Amniotic epithelial cell (primary cell): ENCODE measurements at regions not wholly inside any gene's neighbourhood (a gene's known extent, or its start where the extent isn't known, plus 50 kb on each side); places are given as distances from the start of the nearest gene placed in this dataset.
"Not testable (repeated sequence)": the region's sequence is repeated elsewhere in the genome, so short reads cannot be mapped to it uniquely, and the experiment has no call there.

ENCODE experiments used
- DNase-seq: peaks from one replicate; pipeline ENCODE4 v3.0.0-alpha.2; 2010; ENCODE audit warnings: low read depth

- DNase-seq, result not testable (repeated sequence)
These were observed 1086.5 kb downstream of the TYW1 start for GRCh38 chr7:68082961-68083657.

- DNase-seq, result no peak
These were observed 1090.8 kb downstream of the TYW1 start for GRCh38 chr7:68087401-68087800.

GRCh38 chr7:68088879-68089278 lies 1092.2 kb downstream of the TYW1 start:
- no peak for DNase-seq

GRCh38 chr7:68090256-68090655 lies 1093.6 kb downstream of the TYW1 start:
- DNase-seq, result not testable (repeated sequence)

GRCh38 chr7:68103319-68103718 lies 1106.7 kb downstream of the TYW1 start:
- no peak for DNase-seq

- no peak for DNase-seq
These were observed 1110.6 kb downstream of the TYW1 start for GRCh38 chr7:68107261-68107660.

GRCh38 chr7:68107968-68108367 lies 1111.3 kb downstream of the TYW1 start:
- no peak for DNase-seq

- no peak for DNase-seq
These were observed 1112.7 kb downstream of the TYW1 start for GRCh38 chr7:68109299-68109698.

- no peak for DNase-seq
These were observed 1122.8 kb downstream of the TYW1 start for GRCh38 chr7:68119411-68119810.

- no peak for DNase-seq
These were observed 1124.4 kb downstream of the TYW1 start for GRCh38 chr7:68121056-68121455.

- no peak for DNase-seq
These were observed 1125.0 kb downstream of the TYW1 start for GRCh38 chr7:68121655-68122054.

GRCh38 chr7:68122801-68123200 lies 1126.2 kb downstream of the TYW1 start:
- no peak for DNase-seq

GRCh38 chr7:68125168-68125567 lies 1128.5 kb downstream of the TYW1 start:
- DNase-seq, result no peak

GRCh38 chr7:68133045-68133444 lies 1136.4 kb downstream of the TYW1 start:
- no peak for DNase-seq

- DNase-seq, result no peak
These were observed 1146.7 kb downstream of the TYW1 start for GRCh38 chr7:68143345-68143744.

GRCh38 chr7:68146983-68147382 lies 1150.3 kb downstream of the TYW1 start:
- no peak for DNase-seq

- no peak for DNase-seq
These were observed 1151.1 kb downstream of the TYW1 start for GRCh38 chr7:68147614-68148238.

GRCh38 chr7:68148440-68148839 lies 1151.8 kb downstream of the TYW1 start:
- no peak for DNase-seq

GRCh38 chr7:68152205-68152604 lies 1155.6 kb downstream of the TYW1 start:
- no peak for DNase-seq

- DNase-seq, result no peak
These were observed 1159.0 kb downstream of the TYW1 start for GRCh38 chr7:68155676-68156075.

GRCh38 chr7:68158686-68159295 lies 1162.2 kb downstream of the TYW1 start:
- DNase-seq, result no peak

- DNase-seq, result no peak
These were observed 1166.1 kb downstream of the TYW1 start for GRCh38 chr7:68162712-68163111.

- no peak for DNase-seq
These were observed 1169.9 kb downstream of the TYW1 start for GRCh38 chr7:68166525-68166924.

GRCh38 chr7:68173513-68173912 lies 1176.9 kb downstream of the TYW1 start:
- no peak for DNase-seq
